Smooth muscle cell (in vitro differentiated cells): ENCODE measurements at regions not wholly inside any gene's neighbourhood (a gene's known extent, or its start where the extent isn't known, plus 50 kb on each side); places are given as distances from the start of the nearest gene placed in this dataset.
A peak's percentile ranks its signal among the peaks of the same experiment; 100 is the strongest.

Source experiments
- DNase-seq: peaks from one replicate; lab custom pipeline; 2025; ENCODE audit not compliant: unreplicated experiment; lab: John Stamatoyannopoulos, UW
- H2AFZ ChIP-seq: fragments of 200-600 bp; sonication (generic); 2 replicates; pipeline ENCODE4 v1.6.0; 2016; ENCODE audit warnings: antibody characterized with exemption, low read depth, mild to moderate bottlenecking
- H3F3A ChIP-seq: fragments of 200-600 bp; sonication (generic); 2 replicates; pipeline ENCODE4 v1.6.0; 2017; ENCODE audit warnings: antibody characterized with exemption, low read depth
- H3K27ac ChIP-seq: fragments of 200-600 bp; sonication (generic); 2 replicates; pipeline ENCODE4 v1.5.1; 2016; ENCODE audit warnings: low read depth, mild to moderate bottlenecking
- H3K27me3 ChIP-seq: fragments of 200-600 bp; sonication (generic); 2 replicates; pipeline ENCODE4 v1.6.1; 2016; ENCODE audit warnings: low read depth, mild to moderate bottlenecking
- H3K36me3 ChIP-seq: fragments of 200-600 bp; sonication (generic); 2 replicates; pipeline ENCODE4 v1.5.1; 2016; ENCODE audit warnings: low read depth
- H3K4me1 ChIP-seq: fragments of 200-600 bp; sonication (generic); 2 replicates; pipeline ENCODE4 v1.5.1; 2016; ENCODE audit warnings: low read depth
- H3K4me2 ChIP-seq: fragments of 200-600 bp; sonication (generic); 2 replicates; pipeline ENCODE4 v1.6.0; 2016; ENCODE audit warnings: mild to moderate bottlenecking
- H3K4me3 ChIP-seq: fragments of 200-600 bp; sonication (generic); 2 replicates; pipeline ENCODE4 v1.5.1; 2016; ENCODE audit warnings: mild to moderate bottlenecking
- H3K79me2 ChIP-seq: fragments of 200-600 bp; sonication (generic); 2 replicates; pipeline ENCODE4 v1.6.0; 2016; ENCODE audit warnings: low read depth, mild to moderate bottlenecking
- H3K9ac ChIP-seq: fragments of 200-600 bp; sonication (generic); 2 replicates; pipeline ENCODE4 v1.6.0; 2016; ENCODE audit warnings: low read depth
- H3K9me3 ChIP-seq: fragments of 200-600 bp; sonication (generic); replicated peaks from 2 replicates; pipeline ENCODE4 v1.5.1; 2016; ENCODE audit warnings: low read depth
- H4K20me1 ChIP-seq: fragments of 200-600 bp; sonication (generic); 2 replicates; pipeline ENCODE4 v1.6.0; 2016; ENCODE audit warnings: low read depth
- WGBS: methylation state at CpG from one replicate; pipeline ENCODE4 v1.1.7; 2016; ENCODE audit warnings: low lambda C conversion rate; 5-methylcytosine and 5-hydroxymethylcytosine counted together
- TF ChIP-seq, protein P1 (sequence below): fragments of 200-600 bp; sonication (generic); IDR thresholded peaks from 2 replicates; pipeline ENCODE4 v1.5.1; 2017; ENCODE audit warnings: borderline replicate concordance, mild to moderate bottlenecking, antibody characterized with exemption; ENCODE audit not compliant: insufficient read depth, poor library complexity, severe bottlenecking

DNA sequence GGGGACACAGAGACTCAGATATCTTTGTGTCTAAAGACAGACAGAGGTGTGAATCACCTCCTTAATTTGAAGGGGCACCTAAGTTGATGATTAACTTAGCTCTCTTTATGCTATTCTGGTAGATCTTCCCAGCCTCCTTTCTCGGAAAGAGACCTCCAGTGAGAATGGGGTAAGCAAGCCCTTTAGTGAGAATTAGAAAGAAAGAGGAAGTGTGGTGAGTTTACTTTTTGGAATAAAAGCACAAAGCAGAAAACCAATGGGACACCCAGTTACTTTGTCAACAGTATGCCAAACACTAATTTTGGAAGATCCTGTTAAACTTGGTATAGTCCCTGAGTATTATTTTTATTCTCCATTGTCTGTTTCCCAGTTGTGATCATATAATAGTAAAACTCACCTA, 302.8 kb upstream of the RASA1 start:
- no peak overlapping the region for H3K4me2 ChIP-seq
- H3F3A ChIP-seq, result no peaks in the 10 kb centered on the region
- WGBS, result 93% methylated on average over 1 of the region's 1 CpG
- no peaks in the 10 kb centered on the region for H3K79me2 ChIP-seq
- H3K9me3 ChIP-seq, result no peaks in the 10 kb centered on the region
- no peak overlapping the region for H3K4me3 ChIP-seq
- no peaks in the 10 kb centered on the region for H3K27me3 ChIP-seq
- H3K4me1 ChIP-seq, result peaks cover 4% of the 10 kb centered on the region
- no peak for DNase-seq
- H3K9ac ChIP-seq, result no peak overlapping the region
- TF ChIP-seq, protein P1, sequence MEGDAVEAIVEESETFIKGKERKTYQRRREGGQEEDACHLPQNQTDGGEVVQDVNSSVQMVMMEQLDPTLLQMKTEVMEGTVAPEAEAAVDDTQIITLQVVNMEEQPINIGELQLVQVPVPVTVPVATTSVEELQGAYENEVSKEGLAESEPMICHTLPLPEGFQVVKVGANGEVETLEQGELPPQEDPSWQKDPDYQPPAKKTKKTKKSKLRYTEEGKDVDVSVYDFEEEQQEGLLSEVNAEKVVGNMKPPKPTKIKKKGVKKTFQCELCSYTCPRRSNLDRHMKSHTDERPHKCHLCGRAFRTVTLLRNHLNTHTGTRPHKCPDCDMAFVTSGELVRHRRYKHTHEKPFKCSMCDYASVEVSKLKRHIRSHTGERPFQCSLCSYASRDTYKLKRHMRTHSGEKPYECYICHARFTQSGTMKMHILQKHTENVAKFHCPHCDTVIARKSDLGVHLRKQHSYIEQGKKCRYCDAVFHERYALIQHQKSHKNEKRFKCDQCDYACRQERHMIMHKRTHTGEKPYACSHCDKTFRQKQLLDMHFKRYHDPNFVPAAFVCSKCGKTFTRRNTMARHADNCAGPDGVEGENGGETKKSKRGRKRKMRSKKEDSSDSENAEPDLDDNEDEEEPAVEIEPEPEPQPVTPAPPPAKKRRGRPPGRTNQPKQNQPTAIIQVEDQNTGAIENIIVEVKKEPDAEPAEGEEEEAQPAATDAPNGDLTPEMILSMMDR, result no peak
- H2AFZ ChIP-seq, result no peak overlapping the region
- no peak overlapping the region for H3K27ac ChIP-seq
- no peaks in the 10 kb centered on the region for H3K36me3 ChIP-seq
- no peaks in the 10 kb centered on the region for H4K20me1 ChIP-seq

DNA sequence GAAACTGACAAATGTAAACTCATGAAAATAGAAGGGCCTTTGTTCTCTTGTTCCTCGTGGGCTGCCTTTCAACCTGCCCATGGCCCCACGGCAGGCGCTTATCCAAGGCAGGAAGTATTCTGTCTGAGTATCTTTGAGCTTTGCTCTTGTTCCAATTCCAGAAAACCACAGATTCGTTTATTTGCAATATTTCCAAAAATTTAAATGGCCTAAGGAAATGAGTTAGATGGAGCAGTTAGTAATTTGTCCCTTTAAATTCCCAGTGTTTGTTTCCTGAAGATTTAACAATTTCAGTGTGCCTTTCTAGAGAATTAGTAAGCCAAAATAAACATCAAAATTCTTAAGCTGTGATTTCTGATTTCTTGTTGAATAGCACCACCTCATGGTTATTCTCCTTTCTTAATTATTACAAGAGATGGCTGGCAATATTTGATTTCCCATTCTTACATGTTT, 299.4 kb upstream of the RASA1 start:
- H3F3A ChIP-seq, result no peaks in the 10 kb centered on the region
- no peaks in the 10 kb centered on the region for H3K9me3 ChIP-seq
- no peak for DNase-seq
- 16% methylated on average over 4 of the region's 4 CpGs for WGBS
- TF ChIP-seq, protein P1, result peak; percentile 64
- H3K4me1 ChIP-seq, result peaks cover 4% of the 10 kb centered on the region
- no peaks in the 10 kb centered on the region for H3K79me2 ChIP-seq
- peak overlapping the region; percentile 72 for H3K4me2 ChIP-seq
- no peak overlapping the region for H3K9ac ChIP-seq
- H3K4me3 ChIP-seq, result no peak overlapping the region
- H2AFZ ChIP-seq, result peak overlapping the region; percentile 81
- H4K20me1 ChIP-seq, result no peaks in the 10 kb centered on the region
- H3K36me3 ChIP-seq, result no peaks in the 10 kb centered on the region
- H3K27me3 ChIP-seq, result no peaks in the 10 kb centered on the region
- no peak overlapping the region for H3K27ac ChIP-seq

DNA sequence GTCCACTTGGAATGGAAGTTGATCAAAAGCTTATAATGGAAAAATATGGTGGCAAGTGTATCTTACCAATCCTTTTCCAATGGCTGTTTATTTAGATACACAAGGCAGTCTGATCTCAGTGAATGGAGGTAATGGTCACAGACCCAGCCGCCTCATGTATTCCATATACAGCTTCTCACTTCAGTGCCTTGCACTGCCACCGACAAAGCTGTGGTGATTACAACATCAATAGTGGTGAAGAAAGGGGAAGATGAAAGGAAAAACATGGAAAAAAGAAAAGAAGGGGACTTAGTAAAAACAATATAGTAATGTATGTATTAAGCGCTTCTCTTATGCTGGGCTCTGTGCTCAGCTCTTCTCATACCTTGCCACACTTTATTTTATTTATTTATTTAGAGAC, 297.3 kb upstream of the RASA1 start:
- H3K9ac ChIP-seq, result no peak overlapping the region

More for the DNA sequence above, 297.3 kb upstream of the RASA1 start:
- Histone ChIP-seq H3K4me2 (no peak overlapping the region), H2AFZ (no peak overlapping the region), H3K36me3 (no peaks in the 10 kb centered on the region), H3K79me2 (no peaks in the 10 kb centered on the region), H3K27me3 (no peaks in the 10 kb centered on the region), H4K20me1 (no peaks in the 10 kb centered on the region), H3F3A (no peaks in the 10 kb centered on the region), H3K9me3 (no peaks in the 10 kb centered on the region), H3K27ac (no peak overlapping the region), H3K4me3 (no peak overlapping the region), H3K4me1 (peaks cover 4% of the 10 kb centered on the region)
- no peak for DNase-seq
- TF ChIP-seq, protein P1, result no peak
- WGBS, result 96% methylated on average over 3 of the region's 3 CpGs
